ENCODE measurements at regions not wholly inside any gene's neighbourhood (a gene's known extent, or its start where the extent isn't known, plus 50 kb on each side); places are given as distances from the start of the nearest gene placed in this dataset.

GRCh38 chr4:72901553-72901952 is 168.0 kb downstream of the COX18 start:
- H3K4me3 ChIP-seq (ENCODE audit: low read depth, low read length) = no peak overlapping the region
- DNase-seq (ENCODE audit: low read depth) = no peak
- no peak for TF ChIP-seq CTCF (IDR thresholded peaks at IDR 0.05; ENCODE audit: control insufficient read depth, extremely low read depth, insufficient read depth)

GRCh38 chr4:72900952-72901351 is 168.6 kb downstream of the COX18 start:
- no peak overlapping the region for H3K4me3 ChIP-seq (ENCODE audit: low read depth, low read length)
- TF ChIP-seq CTCF (IDR thresholded peaks at IDR 0.05; ENCODE audit: control insufficient read depth, extremely low read depth, insufficient read depth) = no peak
- DNase-seq (ENCODE audit: low read depth) = no peak

- DNase-seq (ENCODE audit: low read depth) = no peak
- TF ChIP-seq CTCF (IDR thresholded peaks at IDR 0.05; ENCODE audit: control insufficient read depth, extremely low read depth, insufficient read depth) = no peak
- H3K4me3 ChIP-seq (ENCODE audit: low read depth, low read length) = no peak overlapping the region
These were observed 169.9 kb downstream of the COX18 start for GRCh38 chr4:72899621-72900020.

GRCh38 chr4:72899214-72899613 is 170.3 kb downstream of the COX18 start:
- no peak for DNase-seq (ENCODE audit: low read depth)
- TF ChIP-seq CTCF (IDR thresholded peaks at IDR 0.05; ENCODE audit: control insufficient read depth, extremely low read depth, insufficient read depth) = no peak
- no peak overlapping the region for H3K4me3 ChIP-seq (ENCODE audit: low read depth, low read length)

- no peak overlapping the region for H3K4me3 ChIP-seq (ENCODE audit: low read depth, low read length)
- DNase-seq (ENCODE audit: low read depth) = no peak
- no peak for TF ChIP-seq CTCF (IDR thresholded peaks at IDR 0.05; ENCODE audit: control insufficient read depth, extremely low read depth, insufficient read depth)
These were observed 173.0 kb downstream of the COX18 start for GRCh38 chr4:72896515-72896914.

GRCh38 chr4:72895408-72895807 is 174.1 kb downstream of the COX18 start:
- no peak for DNase-seq (ENCODE audit: low read depth)
- no peak for TF ChIP-seq CTCF (IDR thresholded peaks at IDR 0.05; ENCODE audit: control insufficient read depth, extremely low read depth, insufficient read depth)

GRCh38 chr4:72893354-72894066 is 176.0 kb downstream of the COX18 start:
- no peak for TF ChIP-seq CTCF (IDR thresholded peaks at IDR 0.05; ENCODE audit: control insufficient read depth, extremely low read depth, insufficient read depth)
- peak; percentile 92 for DNase-seq (ENCODE audit: low read depth)
- H3K4me3 ChIP-seq (ENCODE audit: low read depth, low read length) = no peak overlapping the region

More at GRCh38 chr4:72895408-72895807, 174.1 kb downstream of the COX18 start:
- no peak overlapping the region for H3K4me3 ChIP-seq (ENCODE audit: low read depth, low read length)

Data from LNCaP clone FGC (cell line).